ENCODE measurements at regions not wholly inside any gene's neighbourhood (a gene's known extent, or its start where the extent isn't known, plus 50 kb on each side); places are given as distances from the start of the nearest gene placed in this dataset.
A peak's percentile ranks its signal among the peaks of the same experiment; 100 is the strongest.

- intact Hi-C loops (cut with micrococcal nuclease): no loop called here
- ATAC-seq: peak; percentile 98
- DNase-seq: peak; percentile 51
Observed at GRCh38 chr5:93281980-93282772, 298.8 kb downstream of the NR2F1-AS1 start.

DNA sequence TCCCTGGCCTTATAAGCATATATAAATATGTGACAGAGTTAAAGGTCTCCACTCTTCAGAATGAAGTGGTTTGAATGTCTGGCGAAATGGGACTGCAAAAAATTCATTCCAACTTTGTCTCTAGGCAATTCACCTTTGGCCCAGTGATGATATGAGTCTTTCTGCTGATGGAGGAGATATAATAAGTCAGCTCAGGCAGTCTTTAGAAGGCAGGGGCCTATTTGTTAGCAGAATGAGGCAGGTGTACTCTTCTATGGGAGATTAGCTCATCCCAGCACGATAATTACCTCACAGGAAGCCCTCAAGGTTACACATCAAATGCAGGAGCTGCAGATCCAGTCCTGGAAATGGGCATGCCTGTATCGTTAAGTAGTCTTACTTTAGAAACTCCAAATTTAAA lies 300.5 kb downstream of the NR2F1-AS1 start:
- intact Hi-C loops (cut with micrococcal nuclease): no loop called here
- ATAC-seq (no peak), DNase-seq (no peak)

- intact Hi-C loops (cut with micrococcal nuclease): no loop called here
- ATAC-seq (no peak), DNase-seq (no peak)
Observed at GRCh38 chr5:93279296-93279963, 301.6 kb downstream of the NR2F1-AS1 start.

DNA sequence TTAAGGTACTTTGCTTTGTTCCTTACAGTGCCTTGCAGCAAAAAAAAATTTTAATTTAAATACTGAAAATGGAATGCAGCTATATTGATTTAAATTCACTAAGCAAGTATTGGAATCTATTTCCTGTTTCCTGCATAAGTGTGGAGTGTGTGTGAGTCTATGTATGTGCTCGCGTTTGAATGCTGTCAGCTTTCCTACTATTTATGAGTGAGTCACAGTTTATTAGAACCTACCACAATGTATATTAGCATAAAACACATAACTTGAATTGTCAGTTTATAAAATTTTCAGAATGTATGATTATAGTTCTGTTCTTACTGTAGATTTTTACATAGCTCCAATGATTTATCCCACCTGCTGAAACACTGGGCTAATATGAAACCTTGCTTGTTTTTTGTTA lies 302.1 kb downstream of the NR2F1-AS1 start:
- intact Hi-C loops (cut with micrococcal nuclease): no loop called here
- DNase-seq: no peak
- ATAC-seq: no peak

- intact Hi-C loops (cut with micrococcal nuclease): no loop called here
- DNase-seq (no peak), ATAC-seq (no peak)
Observed at GRCh38 chr5:93277051-93277450, 304.0 kb downstream of the NR2F1-AS1 start.

DNA sequence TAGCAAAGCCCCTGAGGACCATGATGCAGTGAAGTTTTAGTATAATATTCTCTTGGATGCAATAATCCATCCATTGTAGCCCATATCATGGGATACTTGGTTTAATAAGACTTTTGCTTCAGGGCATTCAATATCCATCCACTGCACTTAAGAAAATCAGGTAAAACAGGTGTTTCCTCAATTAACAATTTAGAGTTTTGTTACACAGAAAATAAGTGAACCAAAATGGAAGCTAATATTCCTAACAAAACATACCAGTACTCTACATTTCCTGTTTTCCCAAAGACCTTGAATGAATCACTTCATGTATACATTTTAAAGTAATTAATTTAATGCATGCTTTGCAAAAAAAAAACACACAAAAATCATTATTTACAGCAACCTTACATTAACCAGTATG lies 305.6 kb downstream of the NR2F1-AS1 start:
- intact Hi-C loops (cut with micrococcal nuclease): no loop called here
- ATAC-seq (no peak), DNase-seq (no peak)

- ATAC-seq: no peak
- DNase-seq: no peak
Observed at GRCh38 chr5:93274291-93274690, 306.7 kb downstream of the NR2F1-AS1 start.

DNA sequence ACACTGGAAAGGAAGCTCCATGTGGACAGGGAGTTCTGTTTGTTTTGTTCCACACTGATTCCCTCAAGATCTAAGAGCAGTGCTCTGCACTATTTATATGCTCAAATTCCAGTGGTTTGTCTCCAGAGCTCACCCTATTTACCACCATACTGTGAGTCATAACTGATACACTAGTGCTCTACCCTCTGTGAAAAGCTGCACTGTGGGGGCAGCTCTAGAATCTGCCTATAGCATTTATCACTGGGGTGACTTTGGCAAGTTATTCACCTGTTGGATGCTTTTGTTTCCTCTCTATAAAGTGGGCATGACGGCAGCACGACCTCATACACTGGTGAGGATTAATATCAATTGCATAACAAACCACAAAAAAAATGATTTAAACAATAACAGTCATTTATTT lies 307.8 kb downstream of the NR2F1-AS1 start:
- no peak for DNase-seq
- intact Hi-C loops (cut with micrococcal nuclease): no loop called here
- ATAC-seq: no peak

More at GRCh38 chr5:93274291-93274690, 306.7 kb downstream of the NR2F1-AS1 start:
- intact Hi-C loops (cut with micrococcal nuclease): no loop called here

GRCh38 chr5:93272108-93272507 lies 308.9 kb downstream of the NR2F1-AS1 start:
- intact Hi-C loops (cut with micrococcal nuclease): no loop called here
- DNase-seq: no peak
- no peak for ATAC-seq

DNA sequence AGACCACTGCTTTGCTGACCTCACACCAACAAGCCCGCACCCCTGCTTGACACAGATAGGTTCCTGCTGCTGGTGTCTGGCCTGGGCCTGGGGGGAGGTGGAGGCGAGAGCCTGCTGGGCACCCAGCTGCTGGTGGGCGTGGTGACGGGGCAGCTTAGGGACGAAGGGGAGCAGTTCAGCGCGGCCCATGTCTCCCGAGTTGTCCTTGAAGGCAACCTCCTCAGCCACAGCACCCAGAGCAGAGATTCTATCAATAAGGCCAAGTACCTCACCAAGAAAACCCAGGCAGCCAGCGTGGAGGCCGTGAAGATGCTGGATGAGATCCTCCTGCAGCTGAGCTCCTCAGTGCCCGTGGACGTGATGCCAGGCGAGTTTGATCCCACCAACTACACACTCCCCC lies 313.3 kb downstream of the NR2F1-AS1 start:
- ATAC-seq (no peak), DNase-seq (no peak)
- intact Hi-C loops (cut with micrococcal nuclease): no loop called here

DNA sequence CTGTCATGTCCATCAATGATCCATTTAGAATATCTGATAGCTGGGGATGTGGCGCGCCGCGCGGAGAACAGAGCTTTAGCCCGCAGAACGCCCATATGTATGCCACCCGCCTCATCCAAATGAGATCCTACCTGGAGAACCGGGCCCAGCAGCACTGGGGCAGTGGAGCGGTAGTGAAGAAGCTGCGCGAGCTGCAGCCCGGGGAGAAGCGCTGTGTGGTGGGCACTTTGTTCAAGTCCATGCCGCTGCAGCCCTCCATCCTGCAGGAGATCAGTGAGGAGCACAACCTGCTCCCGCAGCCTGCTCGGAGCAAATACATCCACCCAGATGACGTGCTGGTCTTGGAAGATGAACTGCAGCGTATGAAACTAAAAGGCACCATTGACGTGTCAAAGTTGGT lies 313.7 kb downstream of the NR2F1-AS1 start:
- ATAC-seq: no peak

DNA sequence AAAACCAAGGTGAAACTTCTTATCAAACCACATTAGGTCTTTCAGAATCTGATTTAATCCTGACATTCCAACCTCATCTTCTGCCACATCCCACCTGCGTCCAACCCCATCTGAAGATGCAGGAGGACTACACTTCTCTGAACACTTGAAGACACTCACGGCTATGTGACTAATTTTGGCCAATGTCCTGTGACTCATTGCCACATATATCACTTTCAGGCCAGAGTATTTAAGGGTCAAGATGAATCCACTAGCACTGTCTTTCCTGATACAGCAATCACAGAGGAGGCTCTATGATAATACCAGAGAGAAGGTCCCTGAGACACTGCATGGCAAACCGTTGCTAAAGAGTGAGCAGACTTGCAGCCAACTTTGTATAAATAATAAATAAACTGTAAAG lies 323.4 kb downstream of the NR2F1-AS1 start:
- DNase-seq: no peak
- intact Hi-C loops (cut with micrococcal nuclease): no loop called here
- ATAC-seq: no peak

More for the DNA sequence above, 313.7 kb downstream of the NR2F1-AS1 start:
- intact Hi-C loops (cut with micrococcal nuclease): no loop called here
- no peak for DNase-seq

DNA sequence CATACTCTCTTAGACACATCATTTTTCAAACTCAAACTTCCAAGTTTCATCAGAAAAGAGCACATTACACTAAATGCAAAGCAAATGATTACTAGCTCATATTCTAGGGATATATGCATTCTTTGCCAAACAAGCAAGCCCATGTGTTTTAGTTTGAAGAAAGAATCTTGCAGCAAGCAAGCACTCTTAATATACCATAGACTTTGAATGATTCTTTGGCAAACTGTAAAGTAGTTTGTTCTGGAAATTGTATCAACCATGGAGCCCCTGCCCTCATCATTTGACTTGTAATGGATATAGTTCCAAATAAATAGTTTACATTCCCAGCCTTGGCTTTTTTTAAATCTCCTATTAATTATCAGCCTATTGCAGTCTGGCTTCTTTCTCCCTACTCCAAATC lies 325.2 kb downstream of the NR2F1-AS1 start:
- DNase-seq (no peak), ATAC-seq (no peak)
- intact Hi-C loops (cut with micrococcal nuclease): no loop called here

- intact Hi-C loops (cut with micrococcal nuclease): no loop called here
- no peak for DNase-seq
- ATAC-seq: no peak
Observed at GRCh38 chr5:93252165-93252564, 328.9 kb downstream of the NR2F1-AS1 start.

- intact Hi-C loops (cut with micrococcal nuclease): no loop called here
- no peak for DNase-seq
- ATAC-seq: no peak
Observed at GRCh38 chr5:93251347-93251746, 329.7 kb downstream of the NR2F1-AS1 start.

- intact Hi-C loops (cut with micrococcal nuclease): no loop called here
- no peak for ATAC-seq
- no peak for DNase-seq
Observed at GRCh38 chr5:93250424-93250823, 330.6 kb downstream of the NR2F1-AS1 start.

GRCh38 chr5:93249651-93250289 lies 331.2 kb downstream of the NR2F1-AS1 start:
- no peak for ATAC-seq
- no peak for DNase-seq
- intact Hi-C loops (cut with micrococcal nuclease): no loop called here

GRCh38 chr5:93247105-93247504 lies 333.9 kb downstream of the NR2F1-AS1 start:
- intact Hi-C loops (cut with micrococcal nuclease): no loop called here
- no peak for DNase-seq
- ATAC-seq: peak; percentile 25

DNA sequence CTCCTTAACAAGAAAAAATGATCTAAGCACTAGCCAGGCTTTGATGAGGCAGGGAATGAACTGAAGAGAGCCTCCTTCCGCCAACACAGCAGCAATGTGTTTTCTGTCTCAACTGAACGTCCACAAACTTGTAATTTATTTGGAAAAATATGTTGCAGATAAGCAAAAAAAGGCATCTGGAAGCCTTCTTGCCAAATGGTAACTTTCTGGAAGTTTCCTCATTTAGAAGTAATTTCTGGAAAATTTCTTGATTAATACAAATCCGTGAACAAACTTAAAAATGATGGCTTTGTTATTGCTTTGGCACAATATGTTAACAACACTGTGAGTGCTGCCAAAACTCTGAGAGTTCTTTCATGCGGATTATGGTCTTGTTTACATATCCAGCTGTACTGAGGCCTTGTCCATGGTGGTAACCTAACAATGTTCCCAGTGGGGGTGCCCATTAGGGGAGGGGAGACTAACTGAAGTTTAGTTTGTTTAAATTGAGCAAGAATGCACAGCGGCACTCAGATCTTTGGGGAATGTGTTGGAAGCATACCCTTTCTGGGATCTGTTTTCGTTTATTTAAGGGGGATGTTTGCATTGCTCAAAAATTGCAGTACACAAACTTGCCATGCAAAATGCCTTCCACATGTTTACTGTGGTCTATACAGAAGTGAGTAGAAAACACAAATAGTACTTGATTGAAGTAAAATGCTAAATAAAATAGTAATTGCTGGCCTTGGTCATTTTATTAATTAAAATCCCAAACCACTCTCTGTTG lies 334.7 kb downstream of the NR2F1-AS1 start:
- no peak for DNase-seq
- intact Hi-C loops (cut with micrococcal nuclease): no loop called here
- peak; percentile 84 for ATAC-seq

DNA sequence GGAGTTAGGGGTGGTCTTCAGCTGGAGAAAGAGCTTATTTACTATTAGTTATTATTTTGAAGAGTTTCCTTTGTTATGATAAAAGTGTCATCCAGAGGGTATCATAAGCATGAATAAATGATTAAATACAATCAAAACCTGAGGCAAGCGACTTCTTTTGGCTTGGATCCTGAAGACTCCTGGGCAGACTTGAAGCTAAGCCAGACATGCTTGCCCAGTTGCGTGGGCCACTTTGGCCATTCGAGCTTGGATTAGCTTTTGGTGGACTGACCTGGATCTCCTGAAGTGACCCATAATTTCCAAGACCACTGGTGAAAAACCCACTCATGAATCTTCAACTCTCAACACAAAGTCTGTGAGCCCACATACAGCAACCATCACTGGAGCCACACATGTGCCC lies 335.8 kb downstream of the NR2F1-AS1 start:
- no peak for ATAC-seq
- DNase-seq: no peak
- intact Hi-C loops (cut with micrococcal nuclease): no loop called here

All from left ventricle myocardium superior (tissue), 1 donor.